ENCODE measurements at regions not wholly inside any gene's neighbourhood (a gene's known extent, or its start where the extent isn't known, plus 50 kb on each side); places are given as distances from the start of the nearest gene placed in this dataset.
"Not testable (repeated sequence)": the region's sequence is repeated elsewhere in the genome, so short reads cannot be mapped to it uniquely, and the experiment has no call there.

DNA sequence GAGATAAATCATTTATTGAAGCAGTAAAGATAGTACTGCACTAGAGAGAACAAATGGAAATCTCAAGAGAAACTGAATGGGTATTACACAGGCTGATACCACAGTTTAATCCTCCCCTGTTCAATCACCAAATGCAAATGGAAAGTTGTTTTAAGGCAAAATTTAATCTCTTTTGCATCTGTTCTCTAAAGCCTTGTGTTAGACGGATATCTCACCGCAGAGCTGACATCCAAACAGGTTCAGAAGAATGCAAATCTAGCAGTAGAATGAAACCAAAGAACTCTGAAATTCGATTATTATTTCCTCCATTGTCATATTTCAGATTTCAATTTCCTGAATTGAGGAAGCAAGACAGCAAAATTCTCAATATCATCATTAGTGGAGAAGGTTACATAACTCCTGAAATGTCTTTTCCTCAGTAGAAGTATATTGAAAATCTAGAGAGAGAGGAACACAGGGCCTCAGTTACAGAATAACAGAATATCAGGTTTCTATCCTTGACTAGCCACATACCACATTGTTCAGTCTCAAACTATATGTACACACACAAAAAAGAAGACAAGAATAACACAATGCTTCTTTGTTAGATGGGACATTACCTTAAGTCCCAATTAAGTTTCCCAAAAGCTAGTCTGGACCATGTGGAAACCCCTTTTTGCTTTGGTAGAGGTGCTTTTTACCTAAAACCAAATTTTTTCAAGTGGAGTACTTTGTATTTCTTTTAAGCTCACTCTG, 94.1 kb upstream of the BANK1 start:
- Mint-ChIP-seq H3K36me3 (ENCODE audit: low read depth) (no peaks in the 10 kb centered on the region), H3K27ac (no peak overlapping the region), H3K27me3 (peaks cover 18% of the 10 kb centered on the region), H3K4me1 (peaks cover 4% of the 10 kb centered on the region), H3K4me3 (no peak overlapping the region)
- no peaks in the 10 kb centered on the region for H3K9me3 ChIP-seq (ENCODE audit: control insufficient read depth, low read length, poor library complexity, severe bottlenecking)
- ATAC-seq, result no peak
- DNase-seq, result no peak

DNA sequence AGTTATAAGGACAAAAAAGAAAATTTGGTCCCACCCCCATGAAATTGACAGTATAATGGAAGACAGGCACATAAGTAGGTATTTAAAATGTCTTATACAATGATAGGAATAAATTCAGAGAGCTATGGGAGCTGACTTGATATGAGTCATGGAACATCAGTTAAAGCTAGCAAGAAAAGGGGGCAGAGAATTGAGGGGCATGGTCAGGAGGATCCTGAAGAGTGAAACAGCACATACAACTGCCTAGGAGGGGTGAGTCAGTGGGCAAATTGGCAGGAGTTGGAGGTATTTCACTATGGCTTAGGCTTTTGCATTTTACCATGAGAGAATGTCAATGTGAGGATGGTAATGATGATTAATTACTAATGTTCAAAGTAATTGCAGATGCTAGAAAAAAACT, 95.4 kb upstream of the BANK1 start:
- peaks cover 4% of the 10 kb centered on the region for H3K4me1 Mint-ChIP-seq
- peaks cover 23% of the 10 kb centered on the region for H3K27me3 Mint-ChIP-seq
- no peaks in the 10 kb centered on the region for H3K9me3 ChIP-seq (ENCODE audit: control insufficient read depth, low read length, poor library complexity, severe bottlenecking)
- H3K4me3 Mint-ChIP-seq, result no peak overlapping the region
- no peak for ATAC-seq
- no peaks in the 10 kb centered on the region for H3K36me3 Mint-ChIP-seq (ENCODE audit: low read depth)
- no peak for DNase-seq
- H3K27ac Mint-ChIP-seq, result no peak overlapping the region

DNA sequence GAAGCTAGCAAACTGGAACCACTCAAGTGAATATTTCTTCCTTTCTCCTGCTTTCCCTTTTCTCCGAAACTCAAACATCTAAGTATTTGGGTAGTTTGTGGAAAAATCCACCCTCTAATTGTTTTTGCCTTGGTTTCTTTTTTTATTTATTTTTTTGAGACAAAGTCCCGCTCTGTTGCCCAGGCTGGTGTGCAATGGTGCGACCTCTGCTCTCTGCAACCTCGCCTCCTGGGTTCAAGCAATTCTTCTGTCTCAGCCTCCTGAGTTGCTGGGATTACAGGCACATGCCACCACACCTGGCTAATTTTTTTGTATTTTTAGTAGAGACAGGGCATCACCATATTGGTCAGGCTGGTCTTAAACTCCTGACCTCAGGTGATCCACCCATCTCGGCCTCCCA, 96.1 kb upstream of the BANK1 start:
- not testable (repeated sequence) for ATAC-seq; H3K27ac Mint-ChIP-seq; H3K4me3 Mint-ChIP-seq; H3K9me3 ChIP-seq (ENCODE audit: control insufficient read depth, low read length, poor library complexity, severe bottlenecking); H3K36me3 Mint-ChIP-seq (ENCODE audit: low read depth); DNase-seq; H3K4me1 Mint-ChIP-seq
- peaks cover 23% of the 10 kb centered on the region for H3K27me3 Mint-ChIP-seq

GRCh38 chr4:101693842-101694398, 96.6 kb upstream of the BANK1 start:
- H3K4me1 Mint-ChIP-seq, result peaks cover 4% of the 10 kb centered on the region
- DNase-seq, result no peak
- H3K27ac Mint-ChIP-seq, result no peak overlapping the region
- H3K27me3 Mint-ChIP-seq, result peaks cover 22% of the 10 kb centered on the region
- ATAC-seq, result no peak
- no peaks in the 10 kb centered on the region for H3K36me3 Mint-ChIP-seq (ENCODE audit: low read depth)
- no peaks in the 10 kb centered on the region for H3K9me3 ChIP-seq (ENCODE audit: control insufficient read depth, low read length, poor library complexity, severe bottlenecking)
- H3K4me3 Mint-ChIP-seq, result no peak overlapping the region

GRCh38 chr4:101689220-101689619, 101.3 kb upstream of the BANK1 start:
- no peak for ATAC-seq
- H3K4me1 Mint-ChIP-seq, result no peaks in the 10 kb centered on the region

DNA sequence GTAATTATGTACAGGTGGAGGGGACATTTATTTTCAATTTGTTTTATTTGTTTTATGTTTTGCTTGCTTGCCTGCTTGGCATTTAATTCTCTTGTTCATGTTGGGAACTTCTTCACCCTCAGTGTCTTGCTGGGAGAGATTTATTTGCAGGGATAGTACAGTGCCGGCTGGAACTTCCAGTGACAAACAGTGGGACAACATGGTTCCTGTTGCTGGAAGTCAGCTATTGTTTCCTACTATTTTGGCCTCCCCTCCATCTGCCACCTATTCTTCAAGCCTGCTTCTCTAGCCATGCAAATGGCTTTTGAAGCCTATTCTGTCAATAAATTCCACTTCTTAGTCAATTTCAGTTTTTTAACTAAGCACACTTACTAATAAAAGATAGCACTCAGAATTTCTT, 105.4 kb upstream of the BANK1 start:
- Mint-ChIP-seq H3K27ac (no peak overlapping the region), H3K27me3 (peaks cover 19% of the 10 kb centered on the region), H3K36me3 (ENCODE audit: low read depth) (no peaks in the 10 kb centered on the region), H3K4me1 (no peaks in the 10 kb centered on the region), H3K4me3 (no peak overlapping the region)
- ATAC-seq, result no peak
- no peaks in the 10 kb centered on the region for H3K9me3 ChIP-seq (ENCODE audit: control insufficient read depth, low read length, poor library complexity, severe bottlenecking)
- DNase-seq, result no peak

More at GRCh38 chr4:101689220-101689619, 101.3 kb upstream of the BANK1 start:
- Mint-ChIP-seq H3K4me3 (no peak overlapping the region), H3K36me3 (ENCODE audit: low read depth) (no peaks in the 10 kb centered on the region), H3K27ac (no peak overlapping the region), H3K27me3 (peaks cover 26% of the 10 kb centered on the region)
- no peaks in the 10 kb centered on the region for H3K9me3 ChIP-seq (ENCODE audit: control insufficient read depth, low read length, poor library complexity, severe bottlenecking)
- DNase-seq, result no peak

DNA sequence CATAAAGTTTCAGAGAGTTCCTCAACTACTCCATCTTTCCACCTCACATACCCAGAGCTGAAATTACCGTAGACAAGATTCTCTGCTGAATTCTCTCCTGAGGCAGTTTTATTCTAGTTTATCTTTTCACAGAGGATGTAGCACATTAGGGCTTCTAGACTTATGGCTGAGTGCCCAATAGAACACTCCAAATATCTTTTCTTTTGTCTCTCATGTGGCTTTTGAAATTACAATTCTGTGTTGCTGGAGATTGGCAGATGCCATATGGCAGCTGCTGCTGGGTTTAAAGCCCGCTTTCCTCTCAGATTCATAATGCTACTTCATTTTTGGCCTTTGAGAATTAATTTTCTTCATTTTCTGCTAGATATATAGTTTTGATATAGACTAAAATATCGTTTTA, 107.6 kb upstream of the BANK1 start:
- H3K4me3 Mint-ChIP-seq, result no peak overlapping the region
- no peak for DNase-seq
- H3K4me1 Mint-ChIP-seq, result no peaks in the 10 kb centered on the region
- peaks cover 17% of the 10 kb centered on the region for H3K27me3 Mint-ChIP-seq
- no peaks in the 10 kb centered on the region for H3K9me3 ChIP-seq (ENCODE audit: control insufficient read depth, low read length, poor library complexity, severe bottlenecking)
- no peaks in the 10 kb centered on the region for H3K36me3 Mint-ChIP-seq (ENCODE audit: low read depth)
- H3K27ac Mint-ChIP-seq, result no peak overlapping the region
- ATAC-seq, result no peak

GRCh38 chr4:101678180-101678579, 112.3 kb upstream of the BANK1 start:
- no peaks in the 10 kb centered on the region for H3K36me3 Mint-ChIP-seq (ENCODE audit: low read depth)
- ATAC-seq (no peak), DNase-seq (no peak)

DNA sequence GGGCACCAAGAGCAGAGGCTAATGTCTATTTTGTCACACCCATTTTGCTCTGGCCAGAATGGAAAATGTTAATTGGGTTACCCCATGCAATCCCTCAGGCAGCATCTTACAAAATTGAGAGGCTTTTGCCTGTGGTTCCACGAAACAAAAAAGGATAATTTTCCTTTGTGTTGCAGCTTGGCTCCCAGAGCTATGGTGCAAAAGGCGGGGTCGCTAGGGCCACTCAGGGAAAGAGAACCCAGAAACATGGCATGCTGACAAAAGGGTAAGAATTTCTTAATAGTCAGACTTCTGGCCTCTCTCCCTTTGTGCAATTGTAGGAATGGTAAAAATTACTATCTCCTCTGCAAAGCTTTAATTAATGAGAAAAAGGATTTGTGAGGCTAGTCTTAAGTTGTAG, 119.6 kb upstream of the BANK1 start:
- no peak overlapping the region for H3K27ac Mint-ChIP-seq
- H3K27me3 Mint-ChIP-seq, result no peaks in the 10 kb centered on the region
- peaks cover 4% of the 10 kb centered on the region for H3K36me3 Mint-ChIP-seq (ENCODE audit: low read depth)
- H3K4me3 Mint-ChIP-seq, result no peak overlapping the region
- no peak for ATAC-seq
- no peak for DNase-seq
- no peaks in the 10 kb centered on the region for H3K4me1 Mint-ChIP-seq
- H3K9me3 ChIP-seq (ENCODE audit: control insufficient read depth, low read length, poor library complexity, severe bottlenecking), result no peaks in the 10 kb centered on the region

More at GRCh38 chr4:101678180-101678579, 112.3 kb upstream of the BANK1 start:
- Mint-ChIP-seq H3K27ac (no peak overlapping the region), H3K27me3 (peaks cover 4% of the 10 kb centered on the region), H3K4me3 (no peak overlapping the region), H3K4me1 (no peaks in the 10 kb centered on the region)
- no peaks in the 10 kb centered on the region for H3K9me3 ChIP-seq (ENCODE audit: control insufficient read depth, low read length, poor library complexity, severe bottlenecking)

- H3K36me3 Mint-ChIP-seq (ENCODE audit: low read depth), result peaks cover 4% of the 10 kb centered on the region
- no peaks in the 10 kb centered on the region for H3K4me1 Mint-ChIP-seq
- no peaks in the 10 kb centered on the region for H3K27me3 Mint-ChIP-seq
- H3K9me3 ChIP-seq (ENCODE audit: control insufficient read depth, low read length, poor library complexity, severe bottlenecking), result no peaks in the 10 kb centered on the region
- H3K4me3 Mint-ChIP-seq, result no peak overlapping the region
- no peak overlapping the region for H3K27ac Mint-ChIP-seq
- no peak for DNase-seq
- no peak for ATAC-seq
These were observed 120.2 kb upstream of the BANK1 start for GRCh38 chr4:101670370-101670769.

- Mint-ChIP-seq H3K4me1 (no peaks in the 10 kb centered on the region), H3K36me3 (ENCODE audit: low read depth) (peaks cover 4% of the 10 kb centered on the region), H3K4me3 (no peak overlapping the region), H3K27ac (no peak overlapping the region), H3K27me3 (no peaks in the 10 kb centered on the region)
- no peak for DNase-seq
- H3K9me3 ChIP-seq (ENCODE audit: control insufficient read depth, low read length, poor library complexity, severe bottlenecking), result no peaks in the 10 kb centered on the region
- ATAC-seq, result no peak
These were observed 120.7 kb upstream of the BANK1 start for GRCh38 chr4:101669832-101670188.

GRCh38 chr4:101669138-101669831, 121.2 kb upstream of the BANK1 start:
- Mint-ChIP-seq H3K27me3 (no peaks in the 10 kb centered on the region), H3K4me1 (no peaks in the 10 kb centered on the region), H3K4me3 (no peak overlapping the region), H3K27ac (no peak overlapping the region), H3K36me3 (ENCODE audit: low read depth) (peaks cover 4% of the 10 kb centered on the region)
- DNase-seq (no peak), ATAC-seq (no peak)
- H3K9me3 ChIP-seq (ENCODE audit: control insufficient read depth, low read length, poor library complexity, severe bottlenecking), result no peaks in the 10 kb centered on the region

DNA sequence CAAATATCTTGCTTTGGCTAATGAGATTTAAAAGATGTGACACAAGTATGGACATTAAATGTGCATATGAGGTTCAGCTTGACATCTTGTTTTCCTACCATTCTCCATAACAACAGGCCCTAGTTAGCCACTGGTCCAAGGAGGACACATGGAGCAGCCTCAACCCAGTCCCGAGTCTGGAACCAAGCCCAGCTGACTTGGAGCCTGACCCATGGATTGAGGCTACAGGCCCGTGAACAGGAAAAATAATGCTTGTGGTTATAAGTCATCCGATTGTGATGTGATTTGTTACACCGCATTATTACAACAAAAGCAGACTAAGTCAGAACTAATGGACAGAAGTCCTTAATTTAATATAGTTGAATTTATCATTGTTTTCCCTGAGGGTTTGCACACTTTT, 123.2 kb upstream of the BANK1 start:
- Mint-ChIP-seq H3K4me1 (no peaks in the 10 kb centered on the region), H3K36me3 (ENCODE audit: low read depth) (peaks cover 4% of the 10 kb centered on the region), H3K27ac (no peak overlapping the region), H3K27me3 (no peaks in the 10 kb centered on the region), H3K4me3 (no peak overlapping the region)
- H3K9me3 ChIP-seq (ENCODE audit: control insufficient read depth, low read length, poor library complexity, severe bottlenecking), result no peaks in the 10 kb centered on the region
- DNase-seq (no peak), ATAC-seq (no peak)

DNA sequence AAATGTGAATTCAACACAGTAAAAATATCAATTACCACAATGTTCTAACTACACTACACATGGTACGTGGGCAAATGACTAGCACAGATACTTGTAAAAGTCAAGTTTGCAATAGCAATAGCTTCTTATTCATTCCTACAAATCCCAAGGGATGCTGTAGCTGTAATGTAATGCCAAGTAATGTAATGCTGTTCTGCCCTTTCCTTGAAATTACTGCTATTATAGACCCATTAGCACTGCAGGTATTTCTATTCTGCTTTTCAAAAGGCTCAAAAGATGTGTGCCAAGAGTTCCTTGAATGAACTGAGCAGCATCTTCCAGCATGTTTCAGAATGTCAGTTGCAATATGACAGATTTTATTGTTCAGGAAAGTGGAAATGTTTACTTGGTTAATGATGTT, 129.9 kb upstream of the BANK1 start:
- no peaks in the 10 kb centered on the region for H3K9me3 ChIP-seq (ENCODE audit: control insufficient read depth, low read length, poor library complexity, severe bottlenecking)
- Mint-ChIP-seq H3K36me3 (ENCODE audit: low read depth) (no peaks in the 10 kb centered on the region), H3K4me3 (no peak overlapping the region), H3K27ac (no peak overlapping the region), H3K27me3 (peaks cover 15% of the 10 kb centered on the region), H3K4me1 (no peaks in the 10 kb centered on the region)
- ATAC-seq, result no peak
- no peak for DNase-seq
